Coronary artery (tissue), 2 donors: ENCODE measurements at regions not wholly inside any gene's neighbourhood (a gene's known extent, or its start where the extent isn't known, plus 50 kb on each side); places are given as distances from the start of the nearest gene placed in this dataset.

Experiments
- DNase-seq: peaks from one replicate; pipeline ENCODE4 v3.0.0-alpha.2; 2017; ENCODE audit warnings: low spot score
- H3K27ac ChIP-seq, 2 donors: fragments of 200-600 bp; sonication (generic); one replicate each; pipeline ENCODE4 v1.5.1; 2016 to 2019
- H3K4me3 ChIP-seq: fragments of 200-600 bp; sonication (generic); 2 replicates; pipeline ENCODE4 v1.5.1; 2016; ENCODE audit warnings: mild to moderate bottlenecking, moderate library complexity
- TF ChIP-seq, protein P1 (sequence below): fragments of 200-600 bp; sonication (generic); IDR thresholded peaks from one replicate; pipeline ENCODE4 v1.5.1; 2019; ENCODE audit warnings: antibody characterized with exemption

DNA sequence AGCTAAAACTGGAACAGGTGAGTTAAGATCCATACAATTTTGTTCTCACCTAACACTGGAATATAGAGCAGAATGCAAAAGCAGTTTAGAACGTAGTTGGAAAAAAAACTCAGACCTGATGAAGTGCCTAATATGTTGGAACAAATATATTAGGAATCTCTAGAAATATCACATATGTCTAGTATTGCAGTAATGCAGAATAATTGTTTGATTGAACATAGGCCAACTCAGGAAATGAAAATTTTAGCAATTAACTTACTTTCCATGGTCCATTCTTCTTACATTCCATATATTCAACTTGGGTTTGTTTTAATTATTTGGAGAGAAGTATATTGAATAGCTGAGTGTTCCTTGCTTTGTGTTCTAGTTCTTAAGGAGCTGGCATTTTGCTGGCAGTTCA, 111.8 kb upstream of the ADAMTSL1 start:
- no peak overlapping the region for H3K27ac ChIP-seq
- no peak overlapping the region for H3K4me3 ChIP-seq
- TF ChIP-seq, protein P1, sequence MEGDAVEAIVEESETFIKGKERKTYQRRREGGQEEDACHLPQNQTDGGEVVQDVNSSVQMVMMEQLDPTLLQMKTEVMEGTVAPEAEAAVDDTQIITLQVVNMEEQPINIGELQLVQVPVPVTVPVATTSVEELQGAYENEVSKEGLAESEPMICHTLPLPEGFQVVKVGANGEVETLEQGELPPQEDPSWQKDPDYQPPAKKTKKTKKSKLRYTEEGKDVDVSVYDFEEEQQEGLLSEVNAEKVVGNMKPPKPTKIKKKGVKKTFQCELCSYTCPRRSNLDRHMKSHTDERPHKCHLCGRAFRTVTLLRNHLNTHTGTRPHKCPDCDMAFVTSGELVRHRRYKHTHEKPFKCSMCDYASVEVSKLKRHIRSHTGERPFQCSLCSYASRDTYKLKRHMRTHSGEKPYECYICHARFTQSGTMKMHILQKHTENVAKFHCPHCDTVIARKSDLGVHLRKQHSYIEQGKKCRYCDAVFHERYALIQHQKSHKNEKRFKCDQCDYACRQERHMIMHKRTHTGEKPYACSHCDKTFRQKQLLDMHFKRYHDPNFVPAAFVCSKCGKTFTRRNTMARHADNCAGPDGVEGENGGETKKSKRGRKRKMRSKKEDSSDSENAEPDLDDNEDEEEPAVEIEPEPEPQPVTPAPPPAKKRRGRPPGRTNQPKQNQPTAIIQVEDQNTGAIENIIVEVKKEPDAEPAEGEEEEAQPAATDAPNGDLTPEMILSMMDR: no peak
- DNase-seq: no peak

GRCh38 chr9:18362901-18363685, 110.9 kb upstream of the ADAMTSL1 start:
- no peak overlapping the region for H3K4me3 ChIP-seq
- H3K27ac ChIP-seq: no peak overlapping the region
- TF ChIP-seq, protein P1: no peak
- no peak for DNase-seq

DNA sequence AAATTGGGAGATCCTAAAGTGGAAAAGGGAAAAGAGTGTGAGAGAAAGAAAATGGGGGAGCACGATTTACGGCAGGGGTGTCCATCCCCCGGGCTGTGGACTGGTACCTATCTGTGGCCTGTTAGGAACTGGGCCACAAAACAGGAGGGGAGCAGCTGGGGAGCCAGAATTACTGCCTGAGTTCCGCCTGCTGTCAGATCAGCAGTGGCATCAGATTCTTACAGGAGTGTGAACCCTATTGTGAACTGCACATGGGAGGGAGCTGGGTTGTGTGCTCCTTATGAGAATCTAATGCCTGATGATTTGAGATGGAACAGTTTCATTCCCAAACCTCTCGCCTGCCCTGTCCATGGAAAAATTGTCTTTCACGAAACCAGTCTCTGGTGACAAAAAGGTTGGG, 108.3 kb upstream of the ADAMTSL1 start:
- Histone ChIP-seq H3K27ac (no peak overlapping the region), H3K4me3 (no peak overlapping the region)
- TF ChIP-seq, protein P1: no peak
- no peak for DNase-seq

DNA sequence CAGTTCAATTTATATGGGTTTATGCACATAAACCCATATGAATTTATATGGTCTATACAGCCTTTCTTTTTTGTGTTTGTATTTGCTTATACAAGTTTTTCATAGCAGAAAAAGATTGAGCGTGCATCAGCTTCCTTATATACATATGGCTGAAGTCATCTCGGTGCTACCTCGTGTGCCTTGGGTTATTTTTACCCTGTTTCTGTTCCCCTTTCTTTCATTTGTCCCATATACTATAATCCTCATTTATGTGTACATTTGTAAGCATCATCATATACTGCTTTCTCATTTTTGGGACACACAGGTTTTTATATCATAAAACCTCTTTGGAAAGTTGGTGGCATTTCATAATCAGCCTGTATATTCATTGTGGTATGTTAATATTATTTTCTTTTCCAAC, 107.8 kb upstream of the ADAMTSL1 start:
- H3K27ac ChIP-seq: no peak overlapping the region
- TF ChIP-seq, protein P1: no peak
- DNase-seq: no peak
- H3K4me3 ChIP-seq: no peak overlapping the region

DNA sequence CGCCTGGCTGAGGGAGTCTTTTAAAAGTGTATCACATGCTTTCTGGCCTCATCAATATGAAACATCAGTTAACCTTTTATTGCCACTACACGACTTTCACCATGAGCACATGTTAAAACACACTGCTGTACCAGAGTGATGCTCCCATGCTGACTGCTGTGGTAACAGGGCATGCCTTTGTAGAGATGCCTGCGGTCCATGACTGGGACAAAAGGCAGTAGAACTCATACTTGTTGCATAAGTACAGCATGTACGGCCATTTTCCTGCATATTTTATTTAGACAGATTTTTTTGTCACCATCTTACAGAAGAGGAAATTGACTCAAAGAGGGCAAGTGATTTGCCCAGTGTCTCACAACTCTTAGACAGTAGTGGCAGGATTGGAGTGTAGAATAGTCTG, 105.7 kb upstream of the ADAMTSL1 start:
- no peak overlapping the region for H3K4me3 ChIP-seq
- TF ChIP-seq, protein P1: no peak
- H3K27ac ChIP-seq: no peak overlapping the region
- no peak for DNase-seq

DNA sequence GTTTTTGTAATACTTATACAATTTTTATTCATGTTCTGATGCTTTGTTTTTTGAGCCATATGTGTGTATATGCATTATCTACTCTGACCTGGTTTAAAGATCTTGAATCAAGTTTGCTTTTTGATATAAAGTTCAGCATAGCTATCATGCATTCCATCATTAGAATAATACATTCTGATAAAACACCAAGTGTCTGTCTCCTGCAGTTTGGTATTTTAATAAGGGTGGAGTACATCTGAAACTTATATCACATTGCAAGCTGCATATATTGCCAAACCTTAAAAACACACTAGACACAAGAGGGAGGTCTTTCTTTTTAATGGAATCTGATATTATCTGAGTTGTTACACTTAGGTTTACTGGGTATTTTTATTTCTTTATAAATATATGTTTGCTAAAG, 102.8 kb upstream of the ADAMTSL1 start:
- H3K27ac ChIP-seq: no peak overlapping the region
- no peak overlapping the region for H3K4me3 ChIP-seq
- TF ChIP-seq, protein P1: no peak
- no peak for DNase-seq

DNA sequence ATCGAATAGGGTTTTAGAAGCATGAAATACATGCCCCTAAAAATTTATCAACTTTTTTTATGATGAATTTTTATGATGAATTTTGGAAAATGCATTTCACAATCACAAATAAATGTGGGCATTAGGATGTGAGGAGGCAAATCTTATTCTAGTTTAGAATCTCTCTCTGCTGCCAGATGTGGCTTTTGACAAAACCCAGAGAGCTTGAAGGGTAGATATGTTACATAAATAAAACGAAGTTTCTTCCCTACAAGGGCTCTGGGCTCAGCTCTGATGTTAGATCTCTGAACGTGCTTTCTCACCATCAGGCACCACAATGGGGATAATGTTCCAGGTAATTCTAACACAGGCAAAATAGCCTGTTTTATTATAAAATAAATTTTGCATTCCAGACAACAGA, 102.3 kb upstream of the ADAMTSL1 start:
- Histone ChIP-seq H3K4me3 (no peak overlapping the region), H3K27ac (no peak overlapping the region)
- DNase-seq: no peak

More for the DNA sequence above, 102.3 kb upstream of the ADAMTSL1 start:
- TF ChIP-seq, protein P1: no peak
